ENCODE measurements at regions not wholly inside any gene's neighbourhood (a gene's known extent, or its start where the extent isn't known, plus 50 kb on each side); places are given as distances from the start of the nearest gene placed in this dataset.
"Not testable (repeated sequence)": the region's sequence is repeated elsewhere in the genome, so short reads cannot be mapped to it uniquely, and the experiment has no call there.

- no peak for DNase-seq
- intact Hi-C loops (cut with DNase I) = no loop called here
Observed at GRCh38 chr2:53505826-53506225, 261.8 kb upstream of the CHAC2 start.

GRCh38 chr2:53504507-53504906 is 263.1 kb upstream of the CHAC2 start:
- intact Hi-C loops (cut with DNase I) = no loop called here
- no peak for DNase-seq

GRCh38 chr2:53500181-53500580 is 267.4 kb upstream of the CHAC2 start:
- intact Hi-C loops (cut with DNase I) = no loop called here
- DNase-seq = no peak

- intact Hi-C loops (cut with DNase I) = no loop called here
- DNase-seq = no peak
Observed at GRCh38 chr2:53498210-53498609, 269.4 kb upstream of the CHAC2 start.

- intact Hi-C loops (cut with DNase I) = no loop called here
- DNase-seq = no peak
Observed at GRCh38 chr2:53497020-53497419, 270.6 kb upstream of the CHAC2 start.

GRCh38 chr2:53493210-53493609 is 274.4 kb upstream of the CHAC2 start:
- no peak for DNase-seq
- intact Hi-C loops (cut with DNase I) = no loop called here

- DNase-seq = peak; percentile 56 to 95 (median 81)
- intact Hi-C loops (cut with DNase I) = no loop called here
Observed at GRCh38 chr2:53490659-53491058, 276.9 kb upstream of the CHAC2 start.

GRCh38 chr2:53486185-53486899 is 281.3 kb upstream of the CHAC2 start:
- intact Hi-C loops (cut with DNase I); DNase-seq: not testable (repeated sequence)

GRCh38 chr2:53485021-53485728 is 282.4 kb upstream of the CHAC2 start:
- no peak for DNase-seq
- intact Hi-C loops (cut with DNase I) = no loop called here

- no peak for DNase-seq
- intact Hi-C loops (cut with DNase I) = no loop called here
Observed at GRCh38 chr2:53484531-53484930, 283.1 kb upstream of the CHAC2 start.

GRCh38 chr2:53477517-53477916 is 290.1 kb upstream of the CHAC2 start:
- DNase-seq = no peak
- intact Hi-C loops (cut with DNase I) = no loop called here

GRCh38 chr2:53476834-53477233 is 290.8 kb upstream of the CHAC2 start:
- DNase-seq = no peak
- intact Hi-C loops (cut with DNase I) = no loop called here

- no peak for DNase-seq
- intact Hi-C loops (cut with DNase I) = no loop called here
Observed at GRCh38 chr2:53475766-53476165, 291.8 kb upstream of the CHAC2 start.

GRCh38 chr2:53475321-53475720 is 292.3 kb upstream of the CHAC2 start:
- intact Hi-C loops (cut with DNase I) = no loop called here
- no peak for DNase-seq

- no peak for DNase-seq
- intact Hi-C loops (cut with DNase I) = no loop called here
Observed at GRCh38 chr2:53474914-53475313, 292.7 kb upstream of the CHAC2 start.

GRCh38 chr2:53473775-53474311 is 293.8 kb upstream of the CHAC2 start:
- DNase-seq = no peak
- intact Hi-C loops (cut with DNase I) = no loop called here

GRCh38 chr2:53473236-53473635 is 294.4 kb upstream of the CHAC2 start:
- intact Hi-C loops (cut with DNase I) = no loop called here
- no peak for DNase-seq

- intact Hi-C loops (cut with DNase I) = no loop called here
- DNase-seq = no peak
Observed at GRCh38 chr2:53467467-53468180, 300.0 kb upstream of the CHAC2 start.

GRCh38 chr2:53463806-53464726 is 303.5 kb upstream of the CHAC2 start:
- DNase-seq = no peak
- intact Hi-C loops (cut with DNase I) = no loop called here
